ENCODE measurements at regions not wholly inside any gene's neighbourhood (a gene's known extent, or its start where the extent isn't known, plus 50 kb on each side); places are given as distances from the start of the nearest gene placed in this dataset.
A peak's percentile ranks its signal among the peaks of the same experiment; 100 is the strongest.

DNA sequence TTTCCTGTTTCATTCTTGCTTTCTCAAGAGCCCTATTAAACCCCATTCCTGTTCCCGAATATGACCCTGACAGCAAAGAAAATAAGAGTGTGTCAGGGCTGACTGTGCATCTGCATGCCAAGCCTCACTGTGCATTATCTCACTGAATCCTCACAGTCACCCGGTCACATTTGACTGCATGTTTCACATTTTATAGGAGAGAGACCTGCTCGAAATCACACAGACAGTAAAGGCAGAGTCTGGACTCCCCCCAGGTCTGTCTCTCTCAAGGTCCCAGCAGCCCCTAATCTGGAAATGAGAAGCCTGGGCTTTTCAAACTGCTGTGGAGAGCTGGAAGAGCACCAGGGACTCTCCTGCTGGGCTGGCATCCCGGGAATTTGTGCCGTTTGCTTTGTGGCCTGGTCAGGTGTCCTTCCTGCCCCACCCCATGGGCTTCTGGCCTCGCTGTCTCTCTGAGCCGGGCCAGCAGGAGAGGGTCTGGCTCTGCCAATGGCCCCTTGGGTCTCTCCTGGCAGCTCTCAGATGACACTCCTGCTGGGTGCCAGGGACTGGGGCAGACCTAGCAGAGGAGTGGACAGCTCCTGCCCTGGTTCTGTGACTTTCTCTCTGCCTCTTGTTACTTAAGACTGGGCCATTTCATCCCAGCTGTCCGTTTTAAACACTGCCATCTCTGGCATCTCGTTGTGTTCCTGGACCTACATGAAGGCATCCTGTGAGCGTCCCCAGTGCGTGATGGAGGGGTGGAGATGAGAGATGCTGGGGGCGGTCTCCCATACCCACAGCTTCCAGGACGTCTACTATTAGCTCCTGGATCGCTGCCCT, 173.6 kb downstream of the ARHGAP12 start:
- DNase-seq: no peak

- no peak for DNase-seq
These were observed 174.9 kb downstream of the ARHGAP12 start for GRCh38 chr10:31753681-31754080.

- DNase-seq: no peak
These were observed 176.5 kb downstream of the ARHGAP12 start for GRCh38 chr10:31752170-31752569.

DNA sequence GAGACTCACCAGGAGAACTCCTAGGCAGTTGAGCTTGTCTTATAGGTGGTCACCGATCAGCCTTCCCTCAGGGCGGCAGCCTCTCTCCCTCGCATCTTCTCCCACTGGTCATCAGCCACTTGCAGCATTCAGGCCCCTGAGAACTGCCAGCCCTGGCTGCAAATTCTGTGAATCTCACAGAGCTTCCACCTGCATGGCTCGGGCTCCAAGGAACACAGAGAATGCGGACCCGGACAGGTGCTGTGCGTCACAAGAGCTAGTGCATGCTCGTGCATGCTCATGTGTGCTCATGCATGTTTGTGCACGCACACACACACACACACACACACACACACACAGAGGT, 176.9 kb downstream of the ARHGAP12 start:
- no peak for DNase-seq

- DNase-seq: no peak
These were observed 177.4 kb downstream of the ARHGAP12 start for GRCh38 chr10:31751051-31751737.

DNA sequence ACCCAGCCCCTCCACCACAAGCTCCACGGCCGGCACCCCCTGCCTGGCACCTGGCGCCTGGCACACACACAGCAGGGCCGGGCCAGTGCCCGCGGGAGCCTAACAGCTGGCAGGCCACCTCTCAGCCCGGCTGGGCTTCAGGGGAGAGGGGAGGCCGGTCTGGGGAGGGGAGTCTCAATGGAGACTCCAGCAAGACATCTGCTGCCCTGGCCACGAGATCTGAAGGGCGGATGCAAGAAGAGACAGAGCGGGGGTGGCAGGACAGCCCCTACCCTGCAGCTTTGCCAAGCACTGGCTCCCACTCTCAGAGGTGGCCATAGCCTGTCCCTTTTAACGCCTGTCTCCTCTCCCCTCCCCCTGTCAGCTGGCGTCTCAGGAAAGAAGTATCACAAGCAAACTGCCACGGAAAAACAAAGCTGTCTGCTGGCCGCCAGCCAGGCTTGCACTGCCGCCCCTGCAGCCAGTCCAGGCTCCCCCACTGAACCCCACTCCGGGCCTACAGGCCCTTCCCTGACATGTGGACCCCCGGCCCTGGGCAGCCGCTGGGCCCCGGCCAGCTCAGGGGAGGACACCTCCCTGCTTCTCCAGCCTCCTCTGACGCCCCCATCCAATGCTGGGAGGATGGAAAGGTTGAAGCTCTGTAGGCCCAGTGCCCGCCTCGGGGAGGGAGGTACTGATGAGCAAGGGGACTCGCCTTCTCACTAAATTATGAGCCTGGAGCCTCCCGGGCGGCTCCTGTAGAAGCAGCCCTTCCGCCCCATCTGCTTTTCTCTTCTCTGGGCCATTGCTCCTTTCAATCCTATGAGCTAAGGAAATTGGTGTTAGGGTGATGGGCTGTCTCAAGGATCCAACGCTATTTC, 178.4 kb downstream of the ARHGAP12 start:
- DNase-seq: no peak

GRCh38 chr10:31749301-31749700, 179.3 kb downstream of the ARHGAP12 start:
- no peak for DNase-seq

GRCh38 chr10:31745612-31746376, 182.8 kb downstream of the ARHGAP12 start:
- DNase-seq: peak; percentile 23 to 33

DNA sequence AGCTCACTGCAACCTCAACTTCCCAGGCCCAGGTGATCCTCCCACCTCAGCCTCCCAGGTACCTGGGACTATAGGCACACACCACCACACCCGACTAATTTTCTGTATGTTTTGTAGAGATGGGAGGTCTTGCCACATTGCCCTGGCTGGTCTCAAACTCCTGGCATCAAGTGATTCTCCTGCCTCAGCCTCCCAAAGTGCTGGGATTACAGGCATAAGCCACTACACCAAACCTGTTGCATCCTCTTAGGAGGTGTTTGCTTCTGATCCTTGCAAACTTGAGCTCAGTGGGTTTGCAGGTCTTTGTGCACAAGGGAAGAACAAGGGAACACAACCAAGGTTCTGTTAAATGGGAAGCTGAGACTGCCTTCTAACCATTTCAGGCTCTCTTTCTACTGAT, 184.6 kb downstream of the ARHGAP12 start:
- no peak for DNase-seq

- DNase-seq: no peak
These were observed 186.4 kb downstream of the ARHGAP12 start for GRCh38 chr10:31742255-31742654.

GRCh38 chr10:31741473-31741872, 187.2 kb downstream of the ARHGAP12 start:
- DNase-seq: no peak

DNA sequence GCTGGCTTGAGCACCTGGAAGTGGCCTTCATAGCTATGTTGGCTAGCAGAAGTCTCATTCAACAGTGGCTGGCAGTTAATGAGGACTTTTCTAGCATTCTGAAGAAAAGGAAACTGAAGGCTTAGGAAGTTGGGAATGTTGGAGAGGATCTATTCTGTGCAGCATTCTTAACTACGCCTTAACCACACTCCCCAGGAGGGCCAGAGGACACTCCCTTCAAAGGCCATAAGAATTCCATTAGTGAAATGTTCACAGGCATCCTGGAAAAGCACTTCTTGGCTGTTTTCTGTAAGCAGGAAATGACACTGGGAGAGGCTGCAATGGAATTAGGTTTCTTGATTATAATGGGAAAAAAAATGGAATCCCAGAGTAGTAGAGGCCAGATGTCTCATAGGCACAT, 188.9 kb downstream of the ARHGAP12 start:
- DNase-seq: no peak

- DNase-seq: no peak
These were observed 189.5 kb downstream of the ARHGAP12 start for GRCh38 chr10:31739146-31739545.

- DNase-seq: no peak
These were observed 196.9 kb downstream of the ARHGAP12 start for GRCh38 chr10:31731711-31732110.

- DNase-seq: no peak
These were observed 197.9 kb downstream of the ARHGAP12 start for GRCh38 chr10:31730776-31731175.

DNA sequence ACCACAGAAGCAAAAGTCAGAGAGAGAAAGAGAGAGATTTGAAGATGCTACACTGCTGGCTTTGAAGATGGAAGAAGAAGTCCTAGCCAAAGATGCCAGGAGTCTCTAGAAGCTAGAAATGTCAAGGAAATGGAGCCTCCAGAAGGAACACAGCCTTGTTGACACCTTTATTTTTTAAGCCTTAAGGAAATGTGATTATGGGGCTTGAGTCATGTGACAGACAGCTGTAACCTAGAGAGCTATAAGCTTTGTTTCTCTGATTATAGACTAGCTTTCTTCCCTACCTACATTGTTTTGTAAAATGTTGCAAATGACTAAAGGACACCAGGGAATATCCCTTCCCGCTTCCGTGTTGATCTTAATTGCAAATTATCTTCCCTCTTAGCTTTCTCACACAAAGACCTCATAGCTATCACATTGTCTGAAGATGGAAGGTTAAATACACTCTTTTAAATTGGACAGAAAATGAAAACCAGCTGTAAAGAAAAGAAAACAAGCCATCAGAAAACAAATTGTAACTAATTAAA, 199.9 kb downstream of the ARHGAP12 start:
- DNase-seq: no peak

- no peak for DNase-seq
These were observed 203.2 kb downstream of the ARHGAP12 start for GRCh38 chr10:31725436-31725835.

GRCh38 chr10:31724296-31724695, 204.3 kb downstream of the ARHGAP12 start:
- no peak for DNase-seq

- DNase-seq: no peak
These were observed 205.4 kb downstream of the ARHGAP12 start for GRCh38 chr10:31723106-31723750.

GRCh38 chr10:31721096-31721495, 207.5 kb downstream of the ARHGAP12 start:
- DNase-seq: no peak

- no peak for DNase-seq
These were observed 208.1 kb downstream of the ARHGAP12 start for GRCh38 chr10:31720546-31720945.

- DNase-seq: no peak
These were observed 219.2 kb downstream of the ARHGAP12 start for GRCh38 chr10:31709476-31709875.

All from activated CD4-positive, alpha-beta T cell treated with anti-CD3 and anti-CD28 coated beads, Interleukin-2, amount 50 U/mL, for 4 hours (primary cell).